ENCODE measurements at regions not wholly inside any gene's neighbourhood (a gene's known extent, or its start where the extent isn't known, plus 50 kb on each side); places are given as distances from the start of the nearest gene placed in this dataset.
A peak's percentile ranks its signal among the peaks of the same experiment; 100 is the strongest.
"Not testable (repeated sequence)": the region's sequence is repeated elsewhere in the genome, so short reads cannot be mapped to it uniquely, and the experiment has no call there.

GRCh38 chr10:100642295-100642994 is 102.9 kb upstream of the PAX2 start:
- DNase-seq, result no peak

DNA sequence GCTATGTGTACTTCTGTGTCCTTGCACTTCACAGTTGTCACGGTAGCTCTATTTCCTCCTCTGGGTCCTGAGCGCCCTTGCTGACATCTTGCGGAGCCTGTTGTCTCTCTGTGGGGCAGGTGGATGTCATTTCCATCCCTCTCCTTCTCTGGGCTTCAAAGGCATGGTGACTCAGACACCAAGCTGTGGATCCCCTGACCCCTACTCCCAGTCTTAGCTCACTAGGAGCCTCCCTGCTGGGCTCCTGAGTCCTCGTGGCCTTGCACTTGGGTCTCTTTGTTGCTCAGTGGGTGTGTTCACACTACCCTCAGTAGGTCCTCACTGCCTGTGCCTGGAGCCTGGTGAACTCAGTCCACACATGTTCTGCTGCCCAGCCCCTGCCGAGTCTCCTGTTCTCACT is 100.3 kb upstream of the PAX2 start:
- DNase-seq, result no peak

DNA sequence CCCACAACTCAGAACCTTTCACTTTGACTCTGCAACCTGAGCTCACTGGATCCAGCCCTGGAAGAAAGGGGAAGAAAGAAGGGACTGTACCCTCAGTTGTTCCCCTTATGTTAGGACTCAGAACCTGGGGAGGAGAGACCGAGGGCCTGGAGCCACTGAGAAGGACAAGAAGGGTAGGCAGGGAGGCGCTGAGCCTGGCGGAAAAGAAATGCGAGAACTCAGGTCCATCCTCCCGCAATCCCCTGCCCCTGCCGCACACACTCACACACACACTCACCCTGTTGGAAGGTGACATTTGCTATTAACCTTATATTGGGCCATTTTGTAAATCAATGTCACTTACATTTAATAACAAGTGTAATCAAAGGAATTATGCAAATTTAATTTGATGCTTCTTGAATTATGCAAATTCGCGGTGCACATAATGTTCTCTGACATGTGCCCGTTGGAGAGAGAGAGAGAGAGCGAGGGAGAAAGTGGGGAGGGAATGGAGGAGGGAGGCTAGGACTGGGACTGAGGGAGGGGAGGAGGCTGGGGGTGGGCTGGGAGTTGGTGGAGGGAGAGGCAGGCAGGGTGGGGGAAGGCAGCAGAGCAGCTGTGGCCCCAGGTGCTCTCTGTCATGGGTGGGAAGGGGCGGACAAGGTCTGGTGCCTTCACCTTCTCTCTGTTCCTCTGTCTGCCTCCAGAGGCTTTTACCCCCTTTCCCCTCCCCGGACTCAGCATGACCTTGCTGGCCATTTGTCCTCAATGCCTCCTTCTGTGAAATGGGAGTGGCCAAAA is 99.6 kb upstream of the PAX2 start:
- DNase-seq, result no peak

GRCh38 chr10:100647928-100648327 is 97.5 kb upstream of the PAX2 start:
- no peak for DNase-seq

GRCh38 chr10:100650693-100651092 is 94.7 kb upstream of the PAX2 start:
- no peak for DNase-seq

- not testable (repeated sequence) for DNase-seq
These were observed 94.3 kb upstream of the PAX2 start for GRCh38 chr10:100651099-100651498.

GRCh38 chr10:100651916-100652315 is 93.5 kb upstream of the PAX2 start:
- no peak for DNase-seq

DNA sequence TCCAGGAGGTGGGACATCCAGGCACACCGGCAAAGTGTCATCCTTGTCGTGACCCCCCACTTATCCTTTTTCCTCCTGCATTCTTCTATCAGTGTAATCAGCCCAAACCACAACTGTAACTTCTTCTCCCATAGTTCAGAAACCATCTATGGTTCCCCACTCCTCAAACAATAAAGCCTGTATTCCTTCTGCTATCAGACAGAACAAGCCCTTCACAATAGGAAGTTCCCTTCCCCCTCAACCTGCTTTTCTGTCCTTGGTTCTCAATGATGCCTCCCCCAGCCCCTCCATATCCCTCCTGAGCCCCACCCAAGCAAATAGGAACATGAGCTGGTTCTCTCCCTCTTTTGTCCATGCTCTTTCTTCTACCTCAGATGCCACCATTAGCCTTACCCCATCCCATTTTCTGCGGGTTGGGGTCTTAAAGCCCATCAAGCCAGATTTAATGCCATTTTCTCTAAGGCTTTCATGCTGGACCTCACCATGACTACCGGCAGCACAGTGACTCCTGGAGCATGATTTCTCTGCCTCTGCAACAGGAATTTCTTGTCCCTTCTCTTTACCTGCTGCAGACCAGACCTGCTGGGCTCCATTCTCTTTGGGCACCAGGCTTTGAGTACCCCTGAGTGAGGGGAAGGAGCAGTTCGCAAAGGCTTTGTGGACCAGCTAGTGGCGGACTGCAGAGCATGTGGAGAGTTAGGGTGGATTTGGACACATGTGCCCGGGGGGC is 92.8 kb upstream of the PAX2 start:
- DNase-seq, result no peak

DNA sequence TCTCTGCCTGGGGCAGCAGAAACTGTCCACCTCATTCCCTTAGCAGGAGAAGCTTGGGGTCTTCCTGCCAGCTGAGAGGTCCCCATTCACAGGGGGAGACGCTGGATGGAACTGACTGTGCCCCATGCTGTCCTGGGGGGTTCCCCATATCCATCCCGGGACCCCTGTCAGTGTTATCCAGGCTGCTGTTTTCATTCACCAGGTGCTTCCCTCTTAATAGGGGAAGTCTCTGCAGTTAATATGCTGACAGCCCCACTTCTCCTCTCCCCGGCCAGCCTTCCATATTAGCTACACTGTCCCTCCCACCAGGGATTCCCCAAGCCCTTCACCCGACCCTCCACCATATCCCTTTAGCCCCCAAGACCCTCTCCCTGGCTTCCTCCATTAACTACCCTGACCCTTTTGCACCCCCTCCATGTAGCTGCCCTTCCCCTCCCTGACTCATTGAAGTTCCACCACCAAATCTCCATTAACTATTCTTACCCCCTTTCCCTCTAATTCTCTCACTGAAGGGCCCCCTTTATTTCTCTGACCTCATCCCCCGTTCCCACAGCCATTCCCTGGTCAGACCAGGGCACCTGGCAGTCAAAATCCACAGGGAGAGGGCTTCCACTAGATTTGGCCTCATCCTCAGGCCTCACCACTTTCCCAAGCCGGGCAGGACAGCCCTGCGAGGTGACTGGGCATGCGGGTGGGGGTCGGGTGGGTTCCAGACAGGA is 92.0 kb upstream of the PAX2 start:
- DNase-seq, result peak; percentile 71

DNA sequence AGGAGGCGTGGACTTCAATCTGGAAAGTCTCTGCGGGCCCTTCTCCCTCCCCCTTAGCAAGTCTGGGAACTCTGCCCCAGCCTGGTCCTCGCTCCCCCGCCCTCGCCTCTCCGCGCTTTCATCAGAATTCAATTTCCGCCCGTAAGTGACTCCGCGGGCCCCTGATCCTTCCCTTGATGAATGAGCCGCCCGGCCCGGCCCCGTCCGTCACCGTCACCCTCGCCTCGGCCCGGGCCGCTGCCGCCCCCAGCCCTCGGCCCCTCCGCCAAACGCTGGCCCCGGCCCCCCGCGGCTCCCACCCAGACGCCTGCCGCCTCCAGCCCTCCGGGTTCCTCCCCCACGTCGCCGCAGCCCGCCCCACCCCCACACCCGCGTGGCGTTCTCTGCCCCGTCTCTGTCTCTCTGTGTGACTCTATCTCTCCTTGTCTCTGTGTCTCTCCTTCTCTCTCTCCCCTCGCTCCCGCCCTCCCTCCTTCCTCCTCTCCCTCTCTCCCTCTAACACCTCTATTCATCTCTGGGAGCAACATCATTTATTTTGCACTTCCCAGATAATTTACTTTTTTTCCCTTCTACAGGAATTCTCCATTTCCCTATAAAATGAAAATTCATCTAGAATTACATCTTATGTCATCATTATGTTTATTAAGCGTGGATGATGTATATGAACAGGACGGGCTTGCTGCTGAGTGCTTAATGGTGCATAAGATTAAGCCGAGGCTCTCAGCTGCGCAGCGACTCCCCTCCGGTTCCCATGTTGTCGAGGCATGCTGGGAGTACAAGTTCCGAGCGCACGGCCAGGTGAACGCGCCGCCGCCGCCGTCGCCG is 91.2 kb upstream of the PAX2 start:
- DNase-seq, result peak; percentile 73

GRCh38 chr10:100654782-100655325 is 90.5 kb upstream of the PAX2 start:
- peak; percentile 85 for DNase-seq

DNA sequence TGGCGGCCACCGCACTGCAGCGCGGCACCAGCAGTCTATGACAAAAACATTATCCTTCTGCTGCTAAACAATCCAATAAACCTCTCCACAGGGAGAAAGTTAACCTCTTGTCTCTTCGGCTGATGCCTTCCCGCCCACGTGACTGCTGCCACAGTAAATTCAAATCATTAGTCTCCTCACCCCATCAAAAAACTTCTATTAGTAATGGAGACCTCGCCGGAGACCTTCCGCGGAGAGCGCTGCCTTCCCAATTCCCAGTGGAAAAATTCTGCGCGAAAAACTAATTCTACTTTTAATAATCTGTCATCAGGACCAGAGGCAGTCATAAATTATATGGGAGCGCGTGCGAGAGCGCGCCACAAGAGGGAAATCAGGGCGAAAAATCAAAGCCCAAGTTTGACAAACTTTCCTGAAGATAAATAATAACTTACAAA is 90.0 kb upstream of the PAX2 start:
- peak; percentile 67 for DNase-seq

- peak; percentile 78 for DNase-seq
These were observed 89.5 kb upstream of the PAX2 start for GRCh38 chr10:100655760-100656421.

- DNase-seq, result no peak
These were observed 88.9 kb upstream of the PAX2 start for GRCh38 chr10:100656454-100656853.

DNA sequence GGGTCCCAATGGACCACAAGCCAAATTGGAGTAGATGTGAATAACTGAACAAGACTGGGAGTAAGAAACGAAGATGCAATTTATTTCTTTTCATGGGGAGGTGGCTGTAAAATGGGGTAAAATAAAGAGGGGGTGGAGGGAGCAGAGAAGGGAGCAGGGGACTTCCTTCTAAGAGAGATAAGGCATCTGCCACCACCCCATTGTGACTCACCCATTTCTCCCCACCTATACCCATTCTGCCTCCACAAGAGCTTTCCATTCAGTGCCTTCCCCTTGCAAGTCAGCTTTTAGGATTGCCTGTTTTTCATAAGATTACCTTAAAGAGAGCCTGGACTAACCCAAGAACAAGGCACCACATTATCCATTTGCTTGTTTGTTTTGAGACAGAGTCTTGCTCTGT is 87.1 kb upstream of the PAX2 start:
- DNase-seq, result no peak

- DNase-seq, result no peak
These were observed 85.9 kb upstream of the PAX2 start for GRCh38 chr10:100659361-100660098.

DNA sequence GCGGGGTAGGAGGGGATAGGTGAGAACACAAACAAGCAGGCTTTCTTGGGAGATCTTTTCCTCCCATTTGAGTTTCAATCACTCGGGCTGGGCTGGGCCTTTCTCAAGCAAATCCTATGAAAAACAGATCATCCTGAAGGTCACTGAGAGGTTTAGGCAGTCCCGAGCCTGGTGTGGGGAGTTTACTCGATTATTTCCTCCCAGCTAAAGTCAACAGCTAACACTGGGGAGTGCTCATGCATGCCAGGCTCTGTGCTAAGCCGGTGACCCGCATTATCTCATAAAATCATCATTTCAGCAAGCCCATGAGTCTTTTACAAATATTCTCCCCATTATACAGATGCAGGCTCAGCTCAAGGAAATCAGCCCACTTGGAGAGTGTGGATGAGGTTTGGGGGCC is 85.0 kb upstream of the PAX2 start:
- DNase-seq, result no peak

DNA sequence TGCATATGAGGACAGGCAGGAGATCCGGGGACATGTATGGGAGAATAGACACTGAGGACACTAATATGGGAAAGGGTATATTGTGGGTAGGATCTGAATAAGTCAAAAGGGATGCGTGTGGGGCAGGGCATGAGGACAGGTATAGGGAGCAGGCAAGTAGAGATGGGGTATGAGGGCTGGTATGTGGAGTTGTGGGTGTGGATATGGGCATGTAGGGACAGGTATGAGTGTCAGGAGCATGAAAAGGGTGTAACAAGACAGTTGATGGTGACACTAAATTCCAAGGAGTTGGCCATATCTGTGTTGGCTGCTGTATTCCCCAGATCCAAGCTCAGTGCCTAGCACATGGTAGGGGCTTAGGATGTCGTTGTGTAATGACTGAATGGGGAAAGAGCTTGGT is 84.4 kb upstream of the PAX2 start:
- DNase-seq, result no peak

DNA sequence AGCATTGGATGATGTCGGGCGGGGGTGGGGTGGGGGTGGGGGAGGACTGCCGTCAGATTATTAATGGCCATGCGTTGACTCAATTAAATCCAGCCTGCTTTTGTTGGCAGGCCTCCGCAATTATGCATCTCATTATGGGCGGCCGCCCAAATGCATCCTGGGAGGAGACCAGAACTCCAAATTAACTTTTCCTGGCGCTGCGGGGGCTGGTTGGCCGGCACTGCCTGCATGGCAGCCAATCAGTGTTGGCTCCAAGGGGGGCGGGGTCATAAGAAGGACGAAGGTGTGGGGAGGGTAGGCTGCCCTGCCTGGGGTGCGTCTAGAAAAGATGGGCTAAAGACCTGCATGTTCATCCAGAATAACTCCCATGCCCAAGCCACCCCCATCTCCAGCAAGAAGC is 83.9 kb upstream of the PAX2 start:
- DNase-seq, result no peak

DNA sequence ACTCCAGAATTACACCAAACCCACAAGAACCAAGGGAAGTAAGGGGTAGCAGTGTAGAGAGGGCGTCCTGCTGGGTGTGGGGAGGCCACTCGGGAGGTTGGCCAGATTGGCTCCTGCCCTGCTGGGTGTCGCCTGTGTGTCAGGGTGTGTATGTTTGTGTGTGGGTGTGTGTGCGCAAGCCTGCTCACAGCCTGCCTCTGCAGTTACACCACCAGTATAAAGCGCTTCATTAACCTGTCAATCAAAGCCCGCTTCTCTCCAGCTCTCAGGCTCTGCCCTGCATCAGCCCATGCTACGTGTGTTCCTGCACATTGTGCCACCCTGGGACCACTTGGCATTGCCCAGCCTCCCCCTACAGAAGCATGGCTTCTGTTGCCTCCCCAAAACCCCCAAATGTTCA is 83.3 kb upstream of the PAX2 start:
- peak; percentile 67 for DNase-seq
